COLO668 (cell line): ENCODE measurements at regions not wholly inside any gene's neighbourhood (a gene's known extent, or its start where the extent isn't known, plus 50 kb on each side); places are given as distances from the start of the nearest gene placed in this dataset.
"Not testable (repeated sequence)": the region's sequence is repeated elsewhere in the genome, so short reads cannot be mapped to it uniquely, and the experiment has no call there.

Experiments
- DNase-seq: peaks from one replicate; lab custom pipeline; 2025; ENCODE audit not compliant: unreplicated experiment; lab: John Stamatoyannopoulos, UW

DNA sequence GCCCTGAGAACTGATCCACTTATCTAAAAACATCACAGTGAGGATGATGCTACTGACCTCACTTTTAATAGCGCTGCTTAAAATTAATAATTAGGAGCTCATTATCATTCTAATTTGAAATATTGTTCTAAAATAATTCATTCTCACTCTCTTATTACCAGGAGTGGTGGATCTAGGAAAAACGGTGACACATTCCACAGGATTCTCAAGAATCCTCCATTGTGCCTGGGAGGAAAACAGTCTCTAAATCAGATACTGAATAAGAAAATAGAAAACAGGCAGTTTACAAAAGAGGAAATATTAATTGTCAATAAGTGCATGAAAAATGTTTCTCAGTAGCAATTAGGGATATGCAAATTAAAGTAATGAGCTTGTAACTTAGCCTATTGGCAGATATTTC lies 187.4 kb downstream of the TENT5A start:
- no peak for DNase-seq

DNA sequence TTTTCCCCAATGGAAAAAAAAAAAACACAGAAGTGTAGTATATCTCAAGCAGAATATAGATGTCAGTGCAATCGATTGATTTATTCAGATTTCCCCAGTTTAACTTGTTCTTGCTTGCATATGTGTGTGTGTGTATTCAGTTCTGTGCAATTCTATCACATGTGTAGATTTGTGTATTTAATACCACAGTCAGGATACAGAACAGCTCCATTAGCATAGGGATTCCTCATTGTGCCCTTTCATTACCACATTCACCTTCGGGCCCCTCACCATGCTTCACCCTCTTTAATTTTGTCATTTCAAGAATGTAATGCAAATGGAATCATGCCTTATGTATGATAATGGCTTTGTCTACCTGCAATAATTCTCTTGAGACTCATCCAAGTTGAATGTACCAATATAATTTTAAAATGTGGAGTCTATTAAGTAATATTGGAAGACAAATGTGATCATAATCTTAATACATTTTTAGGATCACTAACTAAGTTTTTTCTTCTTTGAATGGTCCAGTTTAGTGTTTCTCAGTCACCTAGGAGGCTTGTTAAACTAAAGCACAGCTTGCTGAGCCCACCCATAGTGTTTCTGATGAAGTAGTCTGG lies 187.9 kb downstream of the TENT5A start:
- no peak for DNase-seq

DNA sequence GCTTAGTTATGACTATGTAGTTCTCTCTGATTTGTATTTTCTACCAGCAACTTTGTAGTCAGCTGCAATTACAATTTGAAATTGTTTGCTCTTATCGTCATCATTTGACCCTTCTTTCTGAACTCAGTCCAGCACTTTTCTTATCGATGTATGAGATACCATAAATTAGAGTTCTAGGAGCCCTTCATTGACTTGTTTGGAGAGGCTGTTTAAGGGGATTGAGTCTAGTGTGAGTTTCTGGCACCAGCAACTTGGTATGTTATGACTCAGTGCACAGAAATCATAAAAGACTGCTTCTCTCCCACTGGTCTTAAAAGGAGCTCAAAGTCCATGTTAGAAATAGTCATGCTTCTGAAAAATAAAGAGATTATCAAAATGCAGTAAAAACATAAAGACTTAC lies 190.3 kb downstream of the TENT5A start:
- no peak for DNase-seq

DNA sequence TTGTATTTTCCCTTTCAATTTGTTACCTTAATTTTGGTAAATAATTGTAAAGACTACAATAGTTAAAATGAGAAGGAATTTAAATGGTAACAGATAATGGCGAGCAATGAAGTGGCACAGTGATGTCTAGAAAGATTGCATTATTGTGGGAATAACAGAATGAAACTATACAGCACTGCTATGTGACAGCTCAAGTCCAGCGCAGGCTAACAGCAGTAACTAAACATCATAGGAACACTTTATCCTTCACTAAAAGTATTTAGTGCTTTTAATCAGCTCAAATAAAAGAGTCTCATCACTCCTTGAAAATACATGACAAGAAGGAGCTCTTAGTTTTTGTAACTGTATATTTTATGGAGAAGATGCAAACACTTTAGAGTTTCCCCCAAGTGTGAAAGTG lies 190.8 kb downstream of the TENT5A start:
- no peak for DNase-seq

DNA sequence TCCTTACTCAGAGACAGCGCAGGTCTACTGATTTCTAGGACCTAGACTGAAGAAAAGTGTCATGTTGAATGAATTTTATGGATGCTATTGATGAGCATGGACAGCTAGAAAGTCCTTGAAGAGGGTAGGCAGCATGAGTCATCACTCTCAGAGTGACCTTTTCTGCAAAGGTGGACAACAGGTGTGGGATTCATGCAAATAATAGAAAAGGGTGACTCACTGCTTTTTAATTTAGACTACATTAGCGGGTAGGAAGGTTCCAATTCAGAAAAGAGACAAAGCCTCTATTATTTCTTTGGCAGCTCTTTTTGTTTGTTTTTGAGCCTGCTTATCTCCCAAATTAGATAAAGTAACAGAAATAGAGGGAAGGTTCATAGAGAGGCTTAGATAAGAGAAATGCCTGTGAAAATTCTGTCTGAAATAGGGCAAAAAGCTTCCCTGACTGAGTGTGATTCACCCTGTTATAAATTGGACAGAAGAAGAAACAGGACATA lies 191.4 kb downstream of the TENT5A start:
- DNase-seq: peak; percentile 45

DNA sequence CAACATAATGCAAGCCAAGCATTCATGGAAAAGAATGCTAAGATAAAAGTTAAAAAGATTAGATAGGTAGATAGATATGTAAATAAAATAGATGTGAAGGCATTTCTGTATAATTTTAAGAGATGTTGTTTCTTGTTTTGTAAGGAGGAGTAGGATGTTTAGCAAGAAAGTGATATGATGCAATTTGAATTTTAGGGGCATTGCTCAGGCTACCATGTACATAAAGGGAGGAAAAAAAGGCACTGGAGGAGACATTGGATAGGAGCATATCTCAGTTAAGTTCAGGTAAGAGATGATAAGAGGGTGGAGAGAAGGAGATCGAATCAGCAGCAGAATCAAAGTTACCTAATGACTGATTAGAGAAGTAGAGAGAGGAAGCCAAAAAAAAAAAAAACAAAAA lies 194.7 kb downstream of the TENT5A start:
- no peak for DNase-seq

DNA sequence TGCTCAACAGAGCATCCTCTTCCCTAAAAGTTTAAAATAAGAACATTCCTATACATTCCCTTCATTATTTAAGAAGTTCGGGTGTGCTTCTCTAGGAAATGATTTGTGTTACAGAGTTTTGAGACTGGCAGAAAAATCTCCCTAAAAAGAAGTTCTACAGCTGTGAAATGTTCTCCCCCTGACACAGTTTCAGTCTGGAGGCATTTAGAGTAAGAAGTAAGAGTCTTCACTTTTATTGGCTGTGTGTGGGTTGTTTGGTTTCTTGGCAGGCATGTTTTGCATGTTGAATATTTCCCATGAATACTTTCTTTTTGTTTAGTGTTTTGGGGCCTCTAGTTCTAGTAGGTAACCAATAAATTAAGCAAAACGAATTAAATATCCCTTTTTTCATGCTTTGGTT lies 195.9 kb downstream of the TENT5A start:
- no peak for DNase-seq

DNA sequence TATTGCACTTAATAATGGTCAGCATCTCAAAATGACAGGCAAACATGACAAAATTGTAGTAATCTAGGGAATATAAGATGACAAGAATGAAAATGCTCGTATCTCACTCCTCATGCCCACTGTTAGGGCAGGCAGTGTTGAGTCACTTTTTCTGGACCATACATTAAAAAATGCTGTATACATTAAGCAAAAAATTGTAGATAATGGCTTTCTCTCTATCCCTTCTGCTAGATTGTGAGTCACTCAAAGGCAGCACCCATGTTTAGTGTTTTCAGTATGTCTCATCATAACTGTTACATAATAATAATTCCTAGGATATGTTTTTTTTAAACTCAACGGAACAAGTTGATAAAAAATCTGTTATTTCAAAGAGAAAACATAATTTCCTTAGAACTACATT lies 199.3 kb downstream of the TENT5A start:
- DNase-seq: no peak

DNA sequence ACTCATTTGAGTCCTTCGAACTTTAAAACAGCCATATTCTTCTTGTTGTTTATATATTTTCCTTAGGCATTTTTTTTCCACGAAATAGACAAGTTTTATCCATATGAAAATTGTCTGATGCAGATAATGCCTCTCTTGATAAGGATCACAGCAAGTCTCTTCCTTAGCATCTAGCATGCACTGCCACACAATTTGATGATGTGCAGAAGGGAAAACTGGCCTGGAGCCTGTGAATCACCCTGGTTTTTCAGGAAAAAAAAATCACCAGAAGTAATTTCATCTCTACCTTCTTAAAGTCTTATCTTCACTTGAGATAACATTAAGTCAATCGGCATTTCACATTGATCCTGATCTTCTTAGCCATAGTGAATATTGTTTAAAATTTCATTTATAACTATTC lies 199.8 kb downstream of the TENT5A start:
- DNase-seq: no peak

DNA sequence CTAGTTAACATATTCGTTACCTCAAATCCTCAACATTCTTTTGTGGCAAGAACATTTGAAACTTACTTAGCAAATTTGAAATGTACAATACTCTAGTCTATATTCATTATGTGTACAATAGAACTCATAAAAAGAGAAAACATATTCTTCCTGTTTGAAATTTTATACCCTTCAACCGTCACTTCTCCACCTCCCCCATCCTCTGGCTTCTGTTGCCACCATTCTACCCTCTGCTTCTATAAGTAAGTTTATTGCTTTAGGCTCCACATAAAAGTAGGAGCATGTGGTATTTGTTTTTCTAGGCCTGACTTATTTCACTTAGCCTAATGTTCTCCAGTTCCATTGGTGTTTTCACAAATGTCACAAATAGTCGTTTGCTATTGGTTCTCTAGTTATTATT lies 205.3 kb downstream of the TENT5A start:
- no peak for DNase-seq

DNA sequence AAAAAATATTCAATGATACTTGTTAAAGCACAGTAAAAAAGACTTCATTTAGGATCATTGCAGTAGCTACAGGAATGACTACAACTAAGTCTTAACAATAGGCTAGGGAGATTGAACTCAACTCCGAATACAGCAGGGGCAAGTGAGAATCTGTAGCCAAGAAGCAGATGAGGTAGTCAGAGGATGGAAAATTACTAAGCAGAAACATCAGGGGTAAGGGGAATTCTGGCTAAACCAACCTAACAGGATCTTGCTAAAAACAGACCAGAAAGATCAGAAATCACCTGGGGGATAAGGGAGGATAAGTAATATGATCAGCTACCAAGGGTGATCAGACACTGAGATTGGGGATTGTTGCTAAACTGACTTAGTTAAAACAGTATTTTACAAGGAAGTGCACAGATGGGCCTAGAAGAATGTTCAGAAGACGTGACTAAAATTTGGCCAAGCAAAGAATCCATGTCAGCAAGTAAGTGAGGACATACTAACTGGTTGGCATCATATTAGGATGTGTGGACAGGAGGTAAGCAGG lies 217.5 kb downstream of the TENT5A start:
- no peak for DNase-seq

DNA sequence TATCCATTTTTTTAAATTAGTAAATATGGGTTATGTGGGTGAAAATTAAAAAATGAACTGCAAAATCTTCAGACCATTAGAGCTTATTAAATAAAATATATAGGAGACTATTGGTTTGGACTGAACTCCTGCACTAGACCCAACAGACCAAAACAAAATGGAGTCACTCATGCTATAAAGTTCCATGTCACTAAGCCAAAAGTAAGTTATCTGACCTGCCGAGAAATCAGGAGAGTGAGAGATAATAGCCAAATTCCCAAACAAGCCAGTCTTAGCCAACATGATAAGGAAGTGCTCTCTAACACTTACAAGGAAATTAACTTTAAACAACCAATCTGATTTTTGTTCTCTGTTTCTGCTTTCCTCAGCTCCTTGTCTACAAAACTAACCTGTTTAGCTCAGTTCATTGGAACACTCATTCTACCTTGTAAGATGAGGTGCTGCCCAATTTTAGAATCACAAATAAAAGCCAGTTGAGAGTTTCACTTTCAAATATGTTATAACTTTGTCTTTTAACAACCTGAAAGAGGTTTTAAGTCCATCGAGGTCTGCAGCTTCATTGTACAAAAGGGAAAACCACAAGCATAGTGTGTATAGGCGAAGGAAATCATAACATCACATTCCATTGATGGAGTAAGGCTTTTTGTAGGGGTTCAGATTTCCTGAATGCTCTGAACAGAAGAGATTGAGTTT lies 220.5 kb downstream of the TENT5A start:
- no peak for DNase-seq

DNA sequence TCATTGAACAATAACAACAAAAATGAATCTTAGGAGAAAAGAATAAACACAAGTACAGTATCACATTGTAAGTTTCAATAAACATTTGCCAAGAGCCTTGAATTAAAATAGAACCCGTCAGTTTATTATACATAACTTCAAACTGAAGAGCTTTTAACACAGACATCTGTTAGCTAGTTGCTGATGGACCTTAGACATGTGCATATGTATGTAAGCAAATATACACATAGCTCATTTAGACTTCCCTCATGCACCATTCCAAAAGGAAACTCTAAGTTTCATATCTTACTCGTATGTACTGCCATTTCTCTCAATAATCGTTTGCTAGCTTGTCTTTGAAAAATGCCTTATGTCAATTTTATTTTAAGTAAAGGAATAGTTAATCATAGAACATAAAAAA lies 235.0 kb downstream of the TENT5A start:
- no peak for DNase-seq

DNA sequence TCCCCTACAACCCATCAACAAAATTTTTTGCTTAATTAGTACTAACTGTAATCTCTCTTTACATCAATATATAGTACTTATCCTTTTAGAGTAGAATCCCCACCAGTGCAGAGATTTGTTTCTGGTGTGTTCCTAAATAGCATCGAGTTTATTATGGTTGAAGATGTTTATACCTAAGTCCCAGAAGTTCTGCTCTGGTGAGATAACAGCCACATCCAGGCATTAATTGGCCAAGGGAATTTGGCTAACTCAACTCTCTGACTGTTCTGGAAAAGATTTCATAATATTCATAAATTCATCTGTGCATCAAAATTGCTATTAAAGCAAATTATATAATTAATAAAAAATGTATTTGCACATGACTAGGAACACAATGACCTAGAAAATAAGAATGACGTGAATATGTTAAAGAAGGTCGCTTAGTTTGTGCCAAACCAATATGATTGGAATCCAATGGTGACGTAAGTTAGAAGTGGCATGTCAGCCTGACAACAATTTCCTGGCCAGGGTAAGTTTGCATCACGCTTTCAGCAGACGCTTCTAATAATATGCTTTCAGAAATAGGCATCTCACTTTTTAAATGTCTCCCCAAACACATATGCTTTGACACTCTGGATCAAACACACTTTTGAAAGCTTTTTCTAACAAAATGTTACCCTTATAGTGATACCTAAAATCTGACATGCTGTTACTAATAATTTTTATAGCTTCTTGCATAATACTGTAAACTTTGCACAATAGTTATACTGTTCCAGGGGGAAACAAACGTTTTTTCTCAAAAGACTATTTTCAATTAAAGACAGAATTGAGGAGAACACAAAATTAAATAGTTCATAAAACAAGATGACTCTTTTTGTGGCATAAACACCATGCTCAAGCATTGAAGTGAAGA lies 236.7 kb downstream of the TENT5A start:
- DNase-seq: no peak

DNA sequence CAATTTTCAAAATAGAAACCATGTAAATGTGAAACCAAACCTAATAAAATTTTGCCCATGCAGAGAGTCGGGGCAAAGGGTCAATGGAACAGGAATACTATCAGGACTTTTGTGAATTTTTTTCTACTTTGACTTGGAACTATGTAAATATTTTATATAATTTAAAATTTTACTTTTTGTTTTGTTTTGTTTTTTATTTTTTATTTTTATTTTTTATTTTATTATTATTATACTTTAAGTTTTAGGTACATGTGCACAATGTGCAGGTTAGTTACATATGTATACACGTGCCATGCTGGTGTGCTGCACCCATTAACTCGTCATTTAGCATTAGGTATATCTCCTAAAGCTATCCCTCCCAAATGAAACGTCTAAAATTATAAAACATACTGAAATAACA lies 238.3 kb downstream of the TENT5A start:
- not testable (repeated sequence) for DNase-seq

DNA sequence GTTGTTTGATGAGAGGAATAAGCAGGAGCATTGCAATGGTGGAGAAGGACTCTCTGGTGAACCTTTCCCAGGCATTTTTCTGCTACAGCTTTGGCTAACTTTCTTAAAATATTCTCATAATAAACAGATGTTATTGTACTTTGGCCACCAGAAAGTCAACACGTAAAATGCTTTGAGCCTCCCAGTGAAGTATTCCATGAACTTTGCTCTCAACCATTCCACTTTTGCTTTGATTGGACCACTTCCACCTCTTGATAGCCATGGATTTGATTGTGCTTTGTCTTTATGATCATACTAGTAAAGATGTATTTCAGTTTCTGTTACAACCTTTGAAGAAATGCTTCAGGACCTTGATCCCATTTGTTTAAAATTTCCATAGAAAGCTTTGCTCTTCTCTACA lies 241.1 kb downstream of the TENT5A start:
- DNase-seq: no peak

DNA sequence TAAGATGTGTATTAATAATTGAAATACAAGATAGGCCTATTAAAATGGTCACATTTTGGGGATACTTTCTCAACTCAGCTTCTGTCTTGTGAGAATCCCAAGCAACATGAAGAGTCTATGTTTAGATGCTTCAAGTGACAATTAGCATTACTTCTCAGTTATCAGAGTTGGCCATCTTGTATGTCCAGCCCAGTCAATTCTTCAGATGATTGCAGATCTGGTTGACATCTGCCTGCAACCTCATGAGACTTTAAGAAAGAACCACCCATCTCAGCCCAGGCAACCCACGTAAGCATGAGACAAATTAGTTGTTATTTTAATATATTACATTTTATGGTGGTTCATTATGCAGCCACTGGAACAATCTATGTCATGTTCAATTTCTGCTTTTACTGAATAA lies 256.5 kb downstream of the TENT5A start:
- DNase-seq: no peak

DNA sequence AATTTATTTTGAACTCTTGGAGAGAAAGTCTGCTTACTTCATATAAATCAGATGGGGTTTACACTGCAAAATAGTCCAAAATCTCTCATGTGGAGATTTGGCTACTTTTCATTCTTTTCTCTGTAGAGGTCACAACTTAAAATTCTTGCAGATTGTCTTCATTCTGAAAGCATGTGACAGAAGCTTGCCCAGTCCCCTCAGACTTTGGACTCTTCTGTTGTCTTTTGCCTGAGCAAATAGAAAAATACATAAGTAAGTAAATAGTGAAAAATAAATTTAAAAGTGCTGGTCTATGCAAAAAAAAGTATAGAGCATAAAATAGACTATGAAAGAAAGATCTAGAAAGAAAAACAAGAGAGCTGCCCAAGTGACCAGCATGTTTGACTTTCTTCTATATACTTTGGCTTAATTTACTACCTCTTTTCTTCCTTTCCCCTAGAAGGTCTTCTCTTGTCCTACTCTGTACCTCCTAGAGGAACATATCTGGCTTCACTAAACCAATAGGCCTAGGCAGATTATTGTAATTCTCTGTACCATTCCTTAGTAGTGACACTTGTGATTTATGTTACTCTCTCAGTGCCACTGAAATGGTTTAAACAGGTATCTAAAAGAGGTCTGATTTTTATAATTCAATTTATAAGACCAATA lies 260.9 kb downstream of the TENT5A start:
- no peak for DNase-seq

DNA sequence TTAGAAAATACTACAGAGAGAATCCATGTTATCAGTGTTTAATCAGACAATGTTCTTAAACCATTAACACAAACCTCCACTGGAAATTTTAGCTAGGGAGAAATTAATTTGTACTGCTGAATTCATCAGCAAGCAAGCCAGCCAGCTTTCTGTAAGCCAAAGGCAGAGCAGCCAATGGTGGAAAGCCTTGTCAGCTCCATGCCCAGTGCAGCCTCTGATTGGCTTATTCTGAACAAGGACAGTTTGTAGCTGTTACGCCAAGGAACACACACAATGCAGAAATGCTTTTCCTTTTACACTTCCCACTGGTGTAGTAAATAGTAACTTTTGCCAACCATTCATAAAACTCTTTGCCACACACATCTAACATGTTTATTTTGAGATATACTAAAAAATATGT lies 265.0 kb downstream of the TENT5A start:
- no peak for DNase-seq

DNA sequence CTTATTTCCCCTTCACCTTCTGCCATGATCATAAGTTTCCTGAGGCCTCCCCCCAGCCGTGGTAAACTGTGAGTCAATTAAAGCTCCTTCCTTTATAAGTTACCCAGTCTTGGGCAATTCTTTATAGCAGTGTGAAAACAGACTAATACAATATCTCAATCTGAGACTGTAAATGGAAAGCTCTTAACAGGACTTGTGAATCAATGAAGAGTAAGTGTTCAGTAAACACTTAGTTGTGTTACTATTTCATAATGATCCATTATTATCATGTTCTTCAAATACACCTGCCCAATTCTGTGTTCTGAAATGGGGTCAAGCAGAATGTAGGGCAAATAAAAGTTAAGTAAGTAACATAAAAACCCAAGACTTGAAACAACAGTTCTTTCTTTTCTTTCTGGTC lies 266.2 kb downstream of the TENT5A start:
- no peak for DNase-seq

DNA sequence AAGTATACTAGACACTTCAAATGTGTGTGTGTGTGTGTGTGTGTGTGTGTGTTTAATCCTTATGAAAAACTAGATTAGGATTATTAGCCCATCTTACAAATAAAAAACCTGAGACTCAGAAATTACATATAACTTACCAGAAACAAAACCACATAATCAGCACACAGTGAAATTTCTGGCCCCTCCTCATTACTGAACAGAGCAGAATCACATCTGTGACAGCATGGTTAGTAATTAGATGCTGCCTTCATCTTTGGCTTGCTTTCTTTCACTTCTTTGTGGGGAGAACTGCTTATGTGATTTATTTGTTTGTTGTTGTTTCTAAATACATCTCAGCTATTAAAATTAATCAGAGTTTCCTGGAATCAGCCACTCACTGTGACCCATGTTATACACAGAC lies 267.1 kb downstream of the TENT5A start:
- no peak for DNase-seq
